CD4-positive, alpha-beta T cell treated with Interleukin-6 at 100 ng/mL for 8 hours (primary cell): ENCODE measurements at regions not wholly inside any gene's neighbourhood (a gene's known extent, or its start where the extent isn't known, plus 50 kb on each side); places are given as distances from the start of the nearest gene placed in this dataset.

Experiments
- DNase-seq: peaks from one replicate; pipeline ENCODE4 v3.0.0-alpha.2; 2020; ENCODE audit warnings: mixed read lengths, low spot score

- no peak for DNase-seq
Measured at GRCh38 chr16:86961171-86961601, 356.0 kb downstream of the C16orf95 start.

- no peak for DNase-seq
Measured at GRCh38 chr16:86962259-86962658, 354.9 kb downstream of the C16orf95 start.

- no peak for DNase-seq
Measured at GRCh38 chr16:86962913-86963312, 354.3 kb downstream of the C16orf95 start.

GRCh38 chr16:86963600-86964575 is 353.3 kb downstream of the C16orf95 start:
- no peak for DNase-seq

GRCh38 chr16:86964796-86965241 is 352.4 kb downstream of the C16orf95 start:
- DNase-seq, result no peak

GRCh38 chr16:86965331-86965730 is 351.9 kb downstream of the C16orf95 start:
- no peak for DNase-seq

- DNase-seq, result no peak
Measured at GRCh38 chr16:86965840-86966550, 351.2 kb downstream of the C16orf95 start.

GRCh38 chr16:86966777-86967176 is 350.4 kb downstream of the C16orf95 start:
- no peak for DNase-seq

GRCh38 chr16:86968866-86969265 is 348.3 kb downstream of the C16orf95 start:
- no peak for DNase-seq

GRCh38 chr16:86969716-86970115 is 347.5 kb downstream of the C16orf95 start:
- DNase-seq, result no peak

GRCh38 chr16:86970279-86970678 is 346.9 kb downstream of the C16orf95 start:
- no peak for DNase-seq

- no peak for DNase-seq
Measured at GRCh38 chr16:86970726-86971125, 346.5 kb downstream of the C16orf95 start.

- no peak for DNase-seq
Measured at GRCh38 chr16:86971251-86971650, 345.9 kb downstream of the C16orf95 start.

GRCh38 chr16:86974120-86974519 is 343.1 kb downstream of the C16orf95 start:
- no peak for DNase-seq

- DNase-seq, result no peak
Measured at GRCh38 chr16:86975445-86975844, 341.7 kb downstream of the C16orf95 start.

GRCh38 chr16:86977076-86977676 is 340.0 kb downstream of the C16orf95 start:
- no peak for DNase-seq

- DNase-seq, result no peak
Measured at GRCh38 chr16:86978445-86979030, 338.7 kb downstream of the C16orf95 start.

- DNase-seq, result no peak
Measured at GRCh38 chr16:86979061-86979460, 338.1 kb downstream of the C16orf95 start.

- no peak for DNase-seq
Measured at GRCh38 chr16:86979984-86980553, 337.1 kb downstream of the C16orf95 start.

- no peak for DNase-seq
Measured at GRCh38 chr16:86980644-86981043, 336.5 kb downstream of the C16orf95 start.

GRCh38 chr16:86982347-86982596 is 334.9 kb downstream of the C16orf95 start:
- no peak for DNase-seq

GRCh38 chr16:86982912-86983311 is 334.3 kb downstream of the C16orf95 start:
- DNase-seq, result no peak
